DND-41 (cell line): ENCODE measurements at regions not wholly inside any gene's neighbourhood (a gene's known extent, or its start where the extent isn't known, plus 50 kb on each side); places are given as distances from the start of the nearest gene placed in this dataset.

Experiments used
- ATAC-seq: fragments of 200-7000 bp; cut with Tn5 transposase; 3 replicates; pipeline ENCODE4 v1.9.1; 2021; ENCODE audit warnings: low read depth; ENCODE audit not compliant: insufficient read depth
- DNase-seq: peaks from one replicate; pipeline ENCODE4 v3.0.0-alpha.2; 2020
- H2AFZ ChIP-seq: 2 replicates; pipeline ENCODE4 v1.6.0; 2012; ENCODE audit warnings: low read depth, low read length
- H3K27ac ChIP-seq: 2 replicates; pipeline ENCODE4 v1.5.1; 2012; ENCODE audit warnings: low read length, inconsistent platforms
- H3K27me3 ChIP-seq: fragments of 200-600 bp; sonication (generic); 2 replicates; pipeline ENCODE4 v1.6.0; 2012; ENCODE audit warnings: low read length, mild to moderate bottlenecking, inconsistent platforms; ENCODE audit not compliant: insufficient read depth, poor library complexity
- H3K36me3 ChIP-seq: 2 replicates; pipeline ENCODE4 v1.5.1; 2012; ENCODE audit warnings: low read length, inconsistent platforms; ENCODE audit not compliant: insufficient read depth
- H3K4me1 ChIP-seq: 2 replicates; pipeline ENCODE4 v1.5.1; 2012; ENCODE audit warnings: mild to moderate bottlenecking, low read length; ENCODE audit not compliant: insufficient read depth
- H3K4me2 ChIP-seq: 2 replicates; pipeline ENCODE4 v1.6.0; 2012; ENCODE audit warnings: mild to moderate bottlenecking, moderate library complexity, low read length, inconsistent platforms; ENCODE audit not compliant: insufficient read depth
- H3K4me3 ChIP-seq, 2 experiments: fragments of 200-600 bp in 1 of 2; shearing (Covaris generic) in 1 of 2; 2 replicates each; pipeline ENCODE4 v1.5.1; 2012 to 2016; ENCODE audit warnings: inconsistent platforms in 2 of 2, low read length in 2 of 2, mild to moderate bottlenecking in 2 of 2, low read depth in 1 of 2, moderate library complexity in 1 of 2
- H3K79me2 ChIP-seq: 2 replicates; pipeline ENCODE4 v1.6.0; 2012; ENCODE audit warnings: low read length, inconsistent platforms; ENCODE audit not compliant: insufficient read depth
- H3K9ac ChIP-seq: 2 replicates; pipeline ENCODE4 v1.6.0; 2012; ENCODE audit warnings: low read depth, mild to moderate bottlenecking, inconsistent platforms, low read length, moderate library complexity
- H3K9me3 ChIP-seq: 2 replicates; pipeline ENCODE4 v1.5.1; 2012; ENCODE audit warnings: low read length, moderate library complexity, mild to moderate bottlenecking, inconsistent platforms; ENCODE audit not compliant: insufficient read depth, severe bottlenecking
- H4K20me1 ChIP-seq: 2 replicates; pipeline ENCODE4 v1.6.0; 2012; ENCODE audit warnings: low read length; ENCODE audit not compliant: insufficient read depth
- EZH2 ChIP-seq: IDR thresholded peaks from 3 replicates; pipeline ENCODE4 v1.6.1; 2012; ENCODE audit warnings: borderline replicate concordance, low read depth, mild to moderate bottlenecking, moderate library complexity, low read length, inconsistent platforms; ENCODE audit not compliant: severe bottlenecking
- TF ChIP-seq, protein P1 (sequence below): IDR thresholded peaks from 2 replicates; pipeline ENCODE4 v1.5.1; 2012; ENCODE audit warnings: borderline replicate concordance, low read length, moderate library complexity, mild to moderate bottlenecking; ENCODE audit not compliant: poor library complexity, severe bottlenecking; ENCODE audit errors: extremely low read depth

GRCh38 chr12:17971850-17972249, 118.1 kb downstream of the RERGL start:
- TF ChIP-seq, protein P1, sequence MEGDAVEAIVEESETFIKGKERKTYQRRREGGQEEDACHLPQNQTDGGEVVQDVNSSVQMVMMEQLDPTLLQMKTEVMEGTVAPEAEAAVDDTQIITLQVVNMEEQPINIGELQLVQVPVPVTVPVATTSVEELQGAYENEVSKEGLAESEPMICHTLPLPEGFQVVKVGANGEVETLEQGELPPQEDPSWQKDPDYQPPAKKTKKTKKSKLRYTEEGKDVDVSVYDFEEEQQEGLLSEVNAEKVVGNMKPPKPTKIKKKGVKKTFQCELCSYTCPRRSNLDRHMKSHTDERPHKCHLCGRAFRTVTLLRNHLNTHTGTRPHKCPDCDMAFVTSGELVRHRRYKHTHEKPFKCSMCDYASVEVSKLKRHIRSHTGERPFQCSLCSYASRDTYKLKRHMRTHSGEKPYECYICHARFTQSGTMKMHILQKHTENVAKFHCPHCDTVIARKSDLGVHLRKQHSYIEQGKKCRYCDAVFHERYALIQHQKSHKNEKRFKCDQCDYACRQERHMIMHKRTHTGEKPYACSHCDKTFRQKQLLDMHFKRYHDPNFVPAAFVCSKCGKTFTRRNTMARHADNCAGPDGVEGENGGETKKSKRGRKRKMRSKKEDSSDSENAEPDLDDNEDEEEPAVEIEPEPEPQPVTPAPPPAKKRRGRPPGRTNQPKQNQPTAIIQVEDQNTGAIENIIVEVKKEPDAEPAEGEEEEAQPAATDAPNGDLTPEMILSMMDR: no peak
- TF ChIP-seq EZH2: no peak
- no peaks in the 10 kb centered on the region for H3K36me3 ChIP-seq
- no peaks in the 10 kb centered on the region for H3K79me2 ChIP-seq
- no peak for DNase-seq
- no peaks in the 10 kb centered on the region for H4K20me1 ChIP-seq
- H3K27me3 ChIP-seq: no peaks in the 10 kb centered on the region
- H3K4me1 ChIP-seq: no peaks in the 10 kb centered on the region
- no peak overlapping the region for H3K4me3 ChIP-seq
- H3K4me2 ChIP-seq: no peak overlapping the region
- H3K27ac ChIP-seq: no peak overlapping the region
- no peaks in the 10 kb centered on the region for H3K9me3 ChIP-seq
- H3K9ac ChIP-seq: no peak overlapping the region
- H2AFZ ChIP-seq: no peak overlapping the region
- ATAC-seq: no peak

DNA sequence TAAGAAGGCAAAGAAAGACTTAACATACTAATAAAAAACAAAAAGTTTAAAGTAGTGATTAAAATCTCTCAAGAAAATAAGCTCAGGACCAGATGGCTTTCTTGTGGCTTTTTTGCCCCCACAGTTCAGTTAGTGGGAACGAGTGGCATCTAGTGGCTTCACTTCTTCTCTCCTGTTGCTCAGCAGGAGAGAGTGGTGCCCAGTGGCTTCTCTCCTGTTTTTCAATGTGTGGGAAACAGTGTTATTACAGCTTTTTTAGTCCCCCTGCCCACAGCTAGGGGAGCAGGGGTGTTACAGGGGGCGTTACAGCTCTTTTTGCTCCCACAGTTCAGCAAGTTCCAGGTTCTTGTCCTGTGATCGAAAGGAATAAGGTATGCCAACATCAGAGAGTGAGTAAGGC, 135.2 kb downstream of the RERGL start:
- ATAC-seq (peak; percentile 94), DNase-seq (peak; percentile 51)
- peak overlapping the region; percentile 48 for H2AFZ ChIP-seq
- H3K27me3 ChIP-seq: no peaks in the 10 kb centered on the region
- H3K79me2 ChIP-seq: no peaks in the 10 kb centered on the region
- H3K27ac ChIP-seq: 0 out of 2 replicates have a peak overlapping the region, but pooled peaks have one; percentile 31
- H3K9me3 ChIP-seq: no peaks in the 10 kb centered on the region
- no peak overlapping the region; the same call in 1 of the 2 replicates for H3K9ac ChIP-seq
- peak overlapping the region; percentile 43; the same call in 1 of the 2 replicates for H3K4me2 ChIP-seq
- no peak overlapping the region for H3K4me3 ChIP-seq
- no peak for TF ChIP-seq EZH2
- TF ChIP-seq, protein P1: peak; percentile 66
- no peaks in the 10 kb centered on the region for H4K20me1 ChIP-seq
- H3K4me1 ChIP-seq: peaks cover 20% of the 10 kb centered on the region
- H3K36me3 ChIP-seq: no peaks in the 10 kb centered on the region

DNA sequence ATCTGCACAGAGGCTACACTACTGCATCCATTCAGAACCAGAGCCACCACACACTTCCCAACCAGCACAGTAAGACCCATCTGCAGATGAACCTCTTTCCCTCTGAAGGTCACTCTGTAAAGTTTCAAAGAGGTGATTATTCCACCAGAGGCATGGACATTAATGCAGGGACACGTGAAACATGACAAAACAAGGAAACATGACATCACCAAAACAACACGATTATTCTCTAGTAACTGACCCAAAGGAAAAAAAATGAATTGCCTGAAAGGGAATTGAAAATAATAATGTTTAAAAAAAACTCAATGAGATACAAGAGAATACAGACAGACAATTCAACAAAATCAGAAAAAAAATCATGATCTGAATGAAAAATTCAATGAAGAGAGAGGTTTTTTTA, 139.1 kb downstream of the RERGL start:
- H3K9me3 ChIP-seq: no peaks in the 10 kb centered on the region
- H3K4me3 ChIP-seq: no peak overlapping the region
- H3K27me3 ChIP-seq: no peaks in the 10 kb centered on the region
- no peaks in the 10 kb centered on the region for H4K20me1 ChIP-seq
- peaks cover 32% of the 10 kb centered on the region for H3K4me1 ChIP-seq
- H3K4me2 ChIP-seq: no peak overlapping the region
- H3K9ac ChIP-seq: no peak overlapping the region
- H3K36me3 ChIP-seq: no peaks in the 10 kb centered on the region
- H3K79me2 ChIP-seq: no peaks in the 10 kb centered on the region
- ATAC-seq (no peak), DNase-seq (no peak)
- no peak for TF ChIP-seq EZH2
- TF ChIP-seq, protein P1: no peak
- no peak overlapping the region for H3K27ac ChIP-seq
- no peak overlapping the region for H2AFZ ChIP-seq

DNA sequence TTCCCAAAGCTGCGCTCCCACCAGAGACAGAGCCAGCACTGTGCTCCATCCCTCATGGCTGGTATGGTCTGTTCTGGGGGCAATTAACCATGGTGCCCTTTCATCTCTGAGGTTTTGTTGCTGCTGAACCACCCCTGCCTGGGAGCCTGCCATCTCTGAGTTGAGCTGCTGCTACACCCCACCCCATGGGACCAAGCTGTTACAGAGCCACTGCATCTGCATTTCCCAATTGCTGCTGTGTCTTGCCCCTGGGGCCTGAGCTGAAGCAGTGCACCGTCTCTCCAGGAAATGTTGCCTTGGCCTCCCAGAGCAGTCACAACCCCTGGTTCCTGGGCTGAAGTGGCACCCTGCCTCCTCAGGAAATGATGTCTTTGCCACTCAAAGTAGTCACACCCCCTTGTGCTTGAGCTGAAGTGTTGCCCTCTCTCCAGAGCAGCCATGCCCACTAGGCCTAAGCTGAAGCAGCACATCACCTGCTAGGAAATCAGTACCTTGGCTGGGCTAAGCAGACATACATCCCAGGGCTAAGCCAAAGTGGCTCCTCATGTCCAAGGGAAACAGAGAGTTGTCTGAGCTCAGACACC, 140.3 kb downstream of the RERGL start:
- H3K4me3 ChIP-seq: no peak overlapping the region
- ATAC-seq (peak; percentile 62), DNase-seq (peak; percentile 29)
- no peaks in the 10 kb centered on the region for H3K9me3 ChIP-seq
- H3K27ac ChIP-seq: no peak overlapping the region; the same call in 1 of the 2 replicates
- H4K20me1 ChIP-seq: no peaks in the 10 kb centered on the region
- H2AFZ ChIP-seq: peak overlapping the region; percentile 60
- H3K4me2 ChIP-seq: no peak overlapping the region
- peaks cover 25% of the 10 kb centered on the region for H3K4me1 ChIP-seq
- H3K36me3 ChIP-seq: no peaks in the 10 kb centered on the region
- no peaks in the 10 kb centered on the region for H3K27me3 ChIP-seq
- H3K79me2 ChIP-seq: no peaks in the 10 kb centered on the region
- TF ChIP-seq, protein P1: no peak
- no peak for TF ChIP-seq EZH2
- H3K9ac ChIP-seq: no peak overlapping the region
